Fibroblast of villous mesenchyme (primary cell): ENCODE measurements at regions not wholly inside any gene's neighbourhood (a gene's known extent, or its start where the extent isn't known, plus 50 kb on each side); places are given as distances from the start of the nearest gene placed in this dataset.

ENCODE experiments used
- DNase-seq: peaks from one replicate; pipeline ENCODE4 v3.0.0-alpha.2; 2010; ENCODE audit warnings: low read depth
- H3K4me3 ChIP-seq: 2 replicates; pipeline ENCODE4 v1.5.1; 2011; ENCODE audit warnings: low read depth, mild to moderate bottlenecking, low read length
- TF ChIP-seq, protein P1 (sequence below): IDR thresholded peaks from 2 replicates; pipeline ENCODE4 v1.5.1; 2012; ENCODE audit warnings: low read depth, mild to moderate bottlenecking, low read length; ENCODE audit not compliant: insufficient read depth

DNA sequence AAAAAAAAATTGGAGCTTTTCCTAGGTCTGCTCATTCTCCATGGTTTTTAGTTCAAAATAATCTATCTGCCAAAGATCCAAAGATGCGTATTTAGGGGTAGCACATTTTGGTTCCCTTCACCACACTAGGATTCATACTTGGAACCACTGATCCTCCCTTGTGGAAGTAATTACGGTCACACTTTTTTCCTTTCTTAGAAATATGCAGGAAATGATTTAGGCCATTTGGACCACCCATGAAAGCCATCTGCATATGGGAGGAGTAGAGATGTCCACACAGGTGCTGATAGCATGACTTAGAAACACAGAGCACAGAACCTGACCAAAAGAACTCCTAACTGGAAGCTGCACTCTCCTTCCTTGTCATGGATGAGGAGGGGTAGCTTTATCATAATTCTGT lies 105.9 kb upstream of the RAI14 start:
- DNase-seq = no peak
- H3K4me3 ChIP-seq = no peak overlapping the region
- TF ChIP-seq, protein P1, sequence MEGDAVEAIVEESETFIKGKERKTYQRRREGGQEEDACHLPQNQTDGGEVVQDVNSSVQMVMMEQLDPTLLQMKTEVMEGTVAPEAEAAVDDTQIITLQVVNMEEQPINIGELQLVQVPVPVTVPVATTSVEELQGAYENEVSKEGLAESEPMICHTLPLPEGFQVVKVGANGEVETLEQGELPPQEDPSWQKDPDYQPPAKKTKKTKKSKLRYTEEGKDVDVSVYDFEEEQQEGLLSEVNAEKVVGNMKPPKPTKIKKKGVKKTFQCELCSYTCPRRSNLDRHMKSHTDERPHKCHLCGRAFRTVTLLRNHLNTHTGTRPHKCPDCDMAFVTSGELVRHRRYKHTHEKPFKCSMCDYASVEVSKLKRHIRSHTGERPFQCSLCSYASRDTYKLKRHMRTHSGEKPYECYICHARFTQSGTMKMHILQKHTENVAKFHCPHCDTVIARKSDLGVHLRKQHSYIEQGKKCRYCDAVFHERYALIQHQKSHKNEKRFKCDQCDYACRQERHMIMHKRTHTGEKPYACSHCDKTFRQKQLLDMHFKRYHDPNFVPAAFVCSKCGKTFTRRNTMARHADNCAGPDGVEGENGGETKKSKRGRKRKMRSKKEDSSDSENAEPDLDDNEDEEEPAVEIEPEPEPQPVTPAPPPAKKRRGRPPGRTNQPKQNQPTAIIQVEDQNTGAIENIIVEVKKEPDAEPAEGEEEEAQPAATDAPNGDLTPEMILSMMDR = no peak

DNA sequence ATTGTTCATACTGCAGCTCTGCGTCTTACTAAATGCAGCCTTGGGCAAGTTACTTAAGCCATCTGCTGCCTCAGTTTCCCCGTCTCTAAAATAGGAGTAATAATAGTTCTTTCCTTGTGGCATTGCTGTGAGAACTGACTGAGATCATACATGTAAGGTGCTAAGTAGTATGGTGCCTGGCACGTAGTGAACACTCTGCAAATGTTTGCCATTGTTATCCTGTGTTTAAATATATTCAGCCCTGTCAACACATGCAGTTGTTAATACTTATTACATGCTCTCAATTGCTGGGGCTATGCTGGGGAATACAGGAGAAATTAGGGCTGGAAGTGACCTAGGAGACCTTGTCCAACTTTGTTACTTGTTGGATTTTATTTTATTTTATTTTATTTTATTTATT lies 105.2 kb upstream of the RAI14 start:
- TF ChIP-seq, protein P1 = no peak
- DNase-seq = no peak
- H3K4me3 ChIP-seq = no peak overlapping the region

DNA sequence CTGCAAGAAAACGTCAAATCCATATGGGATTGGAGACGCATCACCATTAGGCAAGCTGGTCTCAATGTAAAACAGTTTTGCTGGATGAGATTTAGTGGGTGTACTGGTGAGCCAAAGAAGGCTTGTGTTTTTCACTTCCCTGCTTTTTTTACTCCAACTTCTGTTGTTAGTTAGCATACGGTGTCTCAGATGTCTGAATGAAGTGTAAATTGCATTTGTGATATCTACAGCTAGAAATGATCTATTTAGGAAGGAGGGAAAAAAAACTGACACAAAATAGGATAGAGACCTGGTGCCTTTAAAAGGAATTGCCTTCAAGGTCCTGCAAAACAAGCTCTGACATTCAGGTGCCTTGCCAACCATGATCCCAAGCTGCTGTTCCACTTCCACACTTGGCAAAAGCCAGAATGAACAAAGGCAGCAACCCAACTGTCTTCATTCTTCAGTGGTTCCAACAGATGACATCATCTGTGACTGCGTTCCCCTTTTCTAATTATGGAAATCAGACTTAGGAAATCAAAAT lies 104.2 kb upstream of the RAI14 start:
- TF ChIP-seq, protein P1 = no peak
- H3K4me3 ChIP-seq = no peak overlapping the region
- DNase-seq = no peak

DNA sequence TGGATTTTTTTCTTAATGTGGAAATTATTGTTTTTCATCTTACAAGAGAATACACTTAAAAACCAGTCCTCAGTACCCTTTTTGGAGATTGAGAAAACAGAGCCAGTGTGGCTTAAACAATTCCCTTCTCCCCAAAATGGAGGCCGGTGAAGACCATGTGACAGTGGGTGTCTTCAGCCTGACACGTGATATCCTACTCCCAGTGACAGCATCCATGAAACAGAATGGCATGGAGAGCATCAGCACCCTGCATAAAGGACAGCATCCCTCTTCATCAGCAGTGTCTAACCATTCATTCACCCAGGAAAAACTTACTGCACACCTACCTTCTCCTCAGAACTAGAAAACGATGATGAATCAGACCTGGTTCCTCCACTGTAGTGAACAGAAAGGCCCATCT lies 103.4 kb upstream of the RAI14 start:
- DNase-seq = no peak
- no peak overlapping the region for H3K4me3 ChIP-seq
- TF ChIP-seq, protein P1 = no peak

DNA sequence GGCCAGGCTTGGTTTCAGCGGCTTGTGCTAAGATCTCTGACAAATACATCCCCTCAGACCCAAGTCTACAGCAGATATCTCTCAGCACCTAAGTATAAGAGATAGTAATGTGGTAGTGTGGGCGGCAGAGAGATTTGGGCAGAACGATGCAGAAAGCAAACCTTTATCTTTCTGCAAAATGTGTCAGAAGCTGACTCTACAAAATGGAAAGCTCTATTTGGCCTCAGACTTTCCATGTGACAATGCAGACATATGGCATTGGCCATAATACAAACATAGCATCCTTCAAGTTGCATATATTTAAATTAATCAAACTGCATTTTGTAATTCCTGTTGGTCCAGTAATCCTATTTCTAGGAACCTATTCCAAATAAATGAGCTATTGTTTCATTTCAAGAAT lies 102.5 kb upstream of the RAI14 start:
- no peak overlapping the region for H3K4me3 ChIP-seq
- TF ChIP-seq, protein P1 = no peak
- DNase-seq = no peak

DNA sequence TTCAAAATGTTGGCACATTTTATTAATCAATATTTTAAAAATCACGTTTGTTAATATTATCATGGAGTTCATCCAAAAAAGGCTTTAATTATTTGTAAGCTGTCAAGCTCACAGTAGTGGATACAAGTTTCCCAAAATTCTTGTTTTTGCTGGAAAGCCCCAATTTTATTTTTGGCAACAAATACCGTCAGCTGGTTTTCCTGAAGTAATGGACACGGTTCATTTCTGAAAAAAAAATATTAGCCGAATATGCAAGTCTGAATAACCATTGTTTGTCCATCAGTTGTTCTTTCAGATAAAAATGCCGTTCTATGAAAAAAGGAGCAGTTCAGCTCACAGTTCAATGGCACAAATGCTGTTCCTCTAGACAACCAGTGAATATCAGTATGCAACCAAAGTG lies 101.5 kb upstream of the RAI14 start:
- no peak for DNase-seq
- TF ChIP-seq, protein P1 = no peak
- no peak overlapping the region for H3K4me3 ChIP-seq

DNA sequence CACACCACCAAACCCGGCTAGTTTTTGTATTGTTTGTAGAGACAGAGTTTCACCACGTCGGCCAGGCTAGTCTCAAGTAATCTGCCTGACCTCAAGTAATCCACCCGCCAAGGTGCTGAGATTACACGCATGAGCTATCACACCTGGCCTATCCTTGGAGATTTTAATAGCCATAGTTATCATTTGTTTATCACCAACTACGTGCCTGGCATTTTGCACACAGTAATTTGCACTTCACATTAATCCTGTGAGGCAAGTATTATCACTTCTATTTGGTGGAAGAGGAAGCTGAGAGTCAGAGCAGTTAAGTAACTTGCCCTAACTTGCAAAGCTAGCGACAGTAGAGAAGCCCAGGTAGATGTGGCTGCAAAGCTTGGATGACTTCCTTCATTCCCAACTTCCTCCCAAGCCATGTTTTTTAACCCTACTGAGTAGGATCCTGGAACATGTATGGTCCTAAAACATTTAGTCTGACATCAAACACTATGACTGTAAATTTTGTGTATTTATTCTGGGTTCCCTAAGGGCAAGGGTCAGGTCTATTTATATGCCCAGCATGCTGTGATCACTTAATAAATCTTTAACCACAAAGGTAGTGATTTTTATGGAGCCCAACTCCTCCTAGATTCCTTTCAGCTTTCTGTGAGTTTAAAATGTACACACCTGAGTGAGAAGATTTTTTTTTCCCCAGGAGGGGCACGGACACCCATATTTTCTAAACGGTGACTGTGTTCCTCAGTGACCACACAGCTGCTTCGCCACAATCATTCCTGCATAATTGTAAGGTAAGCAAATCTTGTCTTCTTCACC lies 100.2 kb upstream of the RAI14 start:
- TF ChIP-seq, protein P1 = no peak
- H3K4me3 ChIP-seq = no peak overlapping the region
- DNase-seq = peak; percentile 78
